HG02970 (cell line): ENCODE measurements at regions not wholly inside any gene's neighbourhood (a gene's known extent, or its start where the extent isn't known, plus 50 kb on each side); places are given as distances from the start of the nearest gene placed in this dataset.

ENCODE experiments used
- ATAC-seq: cut with Tn5 transposase; IDR thresholded peaks from one replicate; pipeline ENCODE4 v1.9.1; 2021; ENCODE audit warnings: mild to moderate bottlenecking, moderate library complexity, moderate number of reproducible peaks; ENCODE audit not compliant: unreplicated experiment, low FRiP score

GRCh38 chr9:95762322-95762721 is 113.2 kb upstream of the ERCC6L2 start:
- no peak for ATAC-seq

- ATAC-seq = no peak
Observed at GRCh38 chr9:95760791-95761190, 114.7 kb upstream of the ERCC6L2 start.

- no peak for ATAC-seq
Observed at GRCh38 chr9:95757439-95757838, 118.1 kb upstream of the ERCC6L2 start.

- ATAC-seq = no peak
Observed at GRCh38 chr9:95756986-95757385, 118.5 kb upstream of the ERCC6L2 start.

- ATAC-seq = no peak
Observed at GRCh38 chr9:95756101-95756500, 119.4 kb upstream of the ERCC6L2 start.

GRCh38 chr9:95755421-95755730 is 120.1 kb upstream of the ERCC6L2 start:
- no peak for ATAC-seq

GRCh38 chr9:95754533-95755420 is 120.7 kb upstream of the ERCC6L2 start:
- ATAC-seq = no peak

GRCh38 chr9:95753762-95754465 is 121.6 kb upstream of the ERCC6L2 start:
- no peak for ATAC-seq

GRCh38 chr9:95752129-95752731 is 123.3 kb upstream of the ERCC6L2 start:
- no peak for ATAC-seq

GRCh38 chr9:95751520-95751790 is 124.0 kb upstream of the ERCC6L2 start:
- no peak for ATAC-seq

- no peak for ATAC-seq
Observed at GRCh38 chr9:95750725-95751519, 124.6 kb upstream of the ERCC6L2 start.

- no peak for ATAC-seq
Observed at GRCh38 chr9:95749493-95749892, 126.0 kb upstream of the ERCC6L2 start.

GRCh38 chr9:95746408-95747180 is 128.9 kb upstream of the ERCC6L2 start:
- no peak for ATAC-seq

- ATAC-seq = no peak
Observed at GRCh38 chr9:95742821-95743220, 132.7 kb upstream of the ERCC6L2 start.

- ATAC-seq = no peak
Observed at GRCh38 chr9:95741631-95742030, 133.9 kb upstream of the ERCC6L2 start.

- ATAC-seq = no peak
Observed at GRCh38 chr9:95740217-95741004, 135.1 kb upstream of the ERCC6L2 start.

GRCh38 chr9:95738438-95738837 is 137.1 kb upstream of the ERCC6L2 start:
- no peak for ATAC-seq

GRCh38 chr9:95736891-95737522 is 138.5 kb upstream of the ERCC6L2 start:
- no peak for ATAC-seq

- ATAC-seq = no peak
Observed at GRCh38 chr9:95736370-95736769, 139.1 kb upstream of the ERCC6L2 start.
